PC-9 (cell line): ENCODE measurements at regions not wholly inside any gene's neighbourhood (a gene's known extent, or its start where the extent isn't known, plus 50 kb on each side); places are given as distances from the start of the nearest gene placed in this dataset.

Experiments
- CTCF ChIP-seq: fragments of 200-600 bp; sonication (generic); conservative IDR thresholded peaks from 2 replicates; pipeline ENCODE4 v1.6.1; 2017; ENCODE audit warnings: mixed run types, antibody characterized with exemption, mild to moderate bottlenecking, moderate library complexity
- EZH2 ChIP-seq: fragments of 200-600 bp; sonication (generic); IDR thresholded peaks from 2 replicates; pipeline ENCODE4 v1.8.0; 2017; ENCODE audit warnings: antibody characterized with exemption, low read depth

- TF ChIP-seq CTCF (no peak), EZH2 (no peak)
These were observed 474.9 kb upstream of the MC4R start for GRCh38 chr18:60847517-60847916.
